ENCODE measurements at regions not wholly inside any gene's neighbourhood (a gene's known extent, or its start where the extent isn't known, plus 50 kb on each side); places are given as distances from the start of the nearest gene placed in this dataset.

DNA sequence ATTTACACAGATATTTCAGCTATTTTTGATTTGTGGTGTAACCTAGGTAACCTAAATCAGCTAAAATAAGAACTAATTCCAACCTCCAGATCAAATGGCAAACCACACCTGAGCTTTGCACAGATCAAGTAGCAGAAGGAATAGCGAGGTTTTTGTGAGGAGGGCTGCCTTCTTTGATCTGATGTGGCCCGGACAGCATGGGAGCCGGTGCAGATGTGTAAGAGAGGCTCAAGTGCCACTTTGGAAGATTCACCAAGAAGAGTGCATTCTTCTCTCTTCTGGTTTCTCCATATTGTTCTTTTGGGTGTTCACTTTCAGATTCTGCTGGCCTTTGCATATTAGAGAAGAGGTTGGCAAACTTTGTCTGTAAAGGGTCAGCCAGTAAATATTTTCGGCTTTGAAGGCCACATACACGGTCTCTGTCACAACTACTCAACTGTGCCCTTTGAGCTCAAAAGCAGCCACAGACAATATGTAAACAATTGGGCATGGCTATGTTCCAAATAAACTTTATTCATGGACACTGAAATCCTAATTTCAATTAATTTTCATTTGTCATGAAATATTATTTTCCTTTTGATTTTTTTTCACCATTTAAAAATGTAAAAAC lies 78.9 kb upstream of the FAM9C start:
- Histone ChIP-seq H3K27ac (no peak overlapping the region), H3K4me3 (ENCODE audit: low read depth, low read length) (no peak overlapping the region)
- TF ChIP-seq, protein P1, sequence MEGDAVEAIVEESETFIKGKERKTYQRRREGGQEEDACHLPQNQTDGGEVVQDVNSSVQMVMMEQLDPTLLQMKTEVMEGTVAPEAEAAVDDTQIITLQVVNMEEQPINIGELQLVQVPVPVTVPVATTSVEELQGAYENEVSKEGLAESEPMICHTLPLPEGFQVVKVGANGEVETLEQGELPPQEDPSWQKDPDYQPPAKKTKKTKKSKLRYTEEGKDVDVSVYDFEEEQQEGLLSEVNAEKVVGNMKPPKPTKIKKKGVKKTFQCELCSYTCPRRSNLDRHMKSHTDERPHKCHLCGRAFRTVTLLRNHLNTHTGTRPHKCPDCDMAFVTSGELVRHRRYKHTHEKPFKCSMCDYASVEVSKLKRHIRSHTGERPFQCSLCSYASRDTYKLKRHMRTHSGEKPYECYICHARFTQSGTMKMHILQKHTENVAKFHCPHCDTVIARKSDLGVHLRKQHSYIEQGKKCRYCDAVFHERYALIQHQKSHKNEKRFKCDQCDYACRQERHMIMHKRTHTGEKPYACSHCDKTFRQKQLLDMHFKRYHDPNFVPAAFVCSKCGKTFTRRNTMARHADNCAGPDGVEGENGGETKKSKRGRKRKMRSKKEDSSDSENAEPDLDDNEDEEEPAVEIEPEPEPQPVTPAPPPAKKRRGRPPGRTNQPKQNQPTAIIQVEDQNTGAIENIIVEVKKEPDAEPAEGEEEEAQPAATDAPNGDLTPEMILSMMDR (IDR thresholded peaks at IDR 0.05; ENCODE audit: low read depth, low read length) = no peak

DNA sequence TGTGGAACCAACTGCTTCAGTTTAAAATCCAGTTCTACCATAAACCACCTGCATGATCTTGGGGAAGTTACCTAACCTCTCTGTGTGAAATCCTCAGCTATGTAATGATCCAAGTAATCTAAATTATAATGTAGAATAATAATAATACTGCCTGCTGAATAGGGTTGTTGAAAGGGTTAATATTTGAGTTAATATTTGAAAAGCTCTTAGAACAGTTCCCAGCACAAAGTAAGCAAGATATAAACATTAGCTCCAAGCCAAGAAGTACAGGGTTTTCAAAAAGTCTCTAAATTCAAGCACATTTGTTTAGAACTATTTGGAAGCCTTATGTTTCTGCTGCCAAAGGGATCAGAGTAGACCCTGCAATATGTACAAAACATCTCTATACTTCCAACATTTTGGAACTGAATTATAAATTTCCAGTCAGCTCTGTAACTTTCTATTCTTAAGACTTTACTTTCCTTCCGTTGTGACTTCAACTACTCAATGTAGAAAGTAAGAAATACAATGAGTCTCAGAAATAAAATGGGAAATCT lies 76.7 kb upstream of the FAM9C start:
- Histone ChIP-seq H3K36me3 (no peaks in the 10 kb centered on the region), H3K4me3 (ENCODE audit: low read depth, low read length) (no peak overlapping the region), H3K9me3 (ENCODE audit: severe bottlenecking) (peaks cover 12% of the 10 kb centered on the region), H3K27ac (no peak overlapping the region), H3K27me3 (ENCODE audit: insufficient read depth, low read depth, severe bottlenecking) (no peaks in the 10 kb centered on the region)
- no peak for DNase-seq
- TF ChIP-seq, protein P1 (IDR thresholded peaks at IDR 0.05; ENCODE audit: low read depth, low read length) = no peak

More for the DNA sequence above, 78.9 kb upstream of the FAM9C start:
- no peaks in the 10 kb centered on the region for H3K9me3 ChIP-seq (ENCODE audit: severe bottlenecking)
- H3K36me3 ChIP-seq = no peaks in the 10 kb centered on the region
- DNase-seq = no peak
- H3K27me3 ChIP-seq (ENCODE audit: insufficient read depth, low read depth, severe bottlenecking) = no peaks in the 10 kb centered on the region

DNA sequence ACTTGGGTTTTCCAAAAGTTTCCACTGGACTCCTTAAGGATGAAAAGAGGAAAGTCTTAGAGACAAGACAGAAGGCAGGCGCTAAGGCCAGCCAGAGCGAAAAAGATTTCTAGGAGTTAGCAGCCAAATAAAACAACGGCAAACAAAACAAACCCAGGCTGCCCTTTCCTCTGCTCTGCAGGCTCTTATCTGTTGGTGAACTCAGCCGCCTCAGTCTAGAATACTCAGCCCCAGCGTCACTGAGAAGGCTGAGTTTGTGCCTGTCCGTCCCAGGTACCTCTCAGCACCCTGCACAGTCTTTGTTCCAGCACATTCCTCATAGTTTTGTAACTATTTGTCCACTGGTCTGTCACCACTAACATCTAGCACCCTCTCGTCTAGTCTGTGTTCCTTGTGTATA lies 75.6 kb upstream of the FAM9C start:
- TF ChIP-seq, protein P1 (IDR thresholded peaks at IDR 0.05; ENCODE audit: low read depth, low read length) = no peak
- no peaks in the 10 kb centered on the region for H3K27me3 ChIP-seq (ENCODE audit: insufficient read depth, low read depth, severe bottlenecking)
- H3K27ac ChIP-seq = no peak overlapping the region
- peak; percentile 10 for DNase-seq
- peaks cover 12% of the 10 kb centered on the region for H3K9me3 ChIP-seq (ENCODE audit: severe bottlenecking)
- no peaks in the 10 kb centered on the region for H3K36me3 ChIP-seq
- H3K4me3 ChIP-seq (ENCODE audit: low read depth, low read length) = peak overlapping the region; percentile 21

DNA sequence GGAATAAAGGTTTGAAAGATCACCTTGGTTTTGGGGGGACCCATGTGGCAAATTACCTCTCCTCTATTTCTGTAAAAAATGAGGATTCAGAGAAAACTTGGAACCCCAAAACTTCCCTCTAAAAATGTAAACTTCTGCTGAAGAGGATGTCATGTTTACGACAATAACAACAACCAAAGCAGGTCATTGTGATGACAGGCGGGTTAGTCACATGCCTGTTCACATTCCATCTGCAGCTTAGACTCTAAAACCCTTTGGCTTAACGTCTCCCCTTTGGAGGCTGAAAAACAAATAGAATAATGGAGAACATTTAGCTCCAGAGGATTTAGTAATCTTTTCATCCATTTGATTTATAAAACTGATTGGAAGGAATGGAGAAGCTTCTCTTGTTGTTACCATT lies 75.0 kb upstream of the FAM9C start:
- Histone ChIP-seq H3K27me3 (ENCODE audit: insufficient read depth, low read depth, severe bottlenecking) (no peaks in the 10 kb centered on the region), H3K9me3 (ENCODE audit: severe bottlenecking) (peaks cover 15% of the 10 kb centered on the region), H3K4me3 (ENCODE audit: low read depth, low read length) (no peak overlapping the region), H3K27ac (no peak overlapping the region), H3K36me3 (no peaks in the 10 kb centered on the region)
- peak; percentile 16 for DNase-seq
- TF ChIP-seq, protein P1 (IDR thresholded peaks at IDR 0.05; ENCODE audit: low read depth, low read length) = no peak

DNA sequence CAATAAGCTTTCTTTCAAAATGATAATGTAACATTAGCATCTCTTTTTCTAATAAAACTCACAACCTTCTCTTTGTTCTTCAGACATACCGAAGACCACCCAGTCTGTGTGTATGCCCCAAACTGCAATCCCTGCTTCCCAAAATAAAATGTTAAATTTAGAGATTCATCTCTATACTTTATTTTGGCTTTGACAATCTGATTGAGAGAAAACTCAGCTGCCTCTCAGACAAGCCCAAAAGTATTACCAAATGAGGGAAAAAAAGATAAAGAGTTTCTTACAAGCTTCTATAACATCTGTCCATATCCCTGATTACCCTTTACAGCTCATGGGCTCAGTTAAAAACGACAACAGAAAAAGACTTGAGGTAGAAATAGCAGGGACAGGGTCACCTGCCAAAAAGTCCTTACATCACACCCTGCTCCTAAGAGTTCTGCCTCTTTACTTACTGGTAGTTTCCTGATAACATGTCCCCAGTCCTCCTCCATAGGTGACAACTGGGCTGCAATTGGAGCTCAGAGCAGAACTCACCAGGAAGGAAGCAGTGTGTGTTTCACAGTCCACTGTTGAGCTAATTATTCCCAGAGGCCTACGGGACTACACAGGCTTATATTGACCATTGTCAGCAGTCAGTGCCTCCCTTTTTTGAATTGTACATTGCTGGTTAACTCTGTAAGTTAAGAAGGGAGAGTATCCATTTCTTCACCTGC lies 70.9 kb upstream of the FAM9C start:
- TF ChIP-seq, protein P1 (IDR thresholded peaks at IDR 0.05; ENCODE audit: low read depth, low read length) = no peak
- no peaks in the 10 kb centered on the region for H3K27me3 ChIP-seq (ENCODE audit: insufficient read depth, low read depth, severe bottlenecking)
- no peak overlapping the region for H3K27ac ChIP-seq
- peaks cover 15% of the 10 kb centered on the region for H3K9me3 ChIP-seq (ENCODE audit: severe bottlenecking)
- no peak overlapping the region for H3K4me3 ChIP-seq (ENCODE audit: low read depth, low read length)
- no peaks in the 10 kb centered on the region for H3K36me3 ChIP-seq
- no peak for DNase-seq
